HCT116 (cell line): ENCODE measurements at regions not wholly inside any gene's neighbourhood (a gene's known extent, or its start where the extent isn't known, plus 50 kb on each side); places are given as distances from the start of the nearest gene placed in this dataset.
"Not testable (repeated sequence)": the region's sequence is repeated elsewhere in the genome, so short reads cannot be mapped to it uniquely, and the experiment has no call there.

Source experiments
- ATAC-seq: fragments of 200-7000 bp; cut with Tn5 transposase; 2 replicates; pipeline ENCODE4 v1.9.1; 2020; ENCODE audit warnings: mild to moderate bottlenecking, moderate library complexity
- BruUV-seq: library from RNA; stranded (reverse); fragments of 400-500 nt; replicated peaks from 2 replicates; lab custom pipeline; 2021; lab: Mats Ljungman, UMichigan
- CTCF ChIA-PET: fragments of 300-600 bp; sonication (Branson Sonifier 250); formaldehyde crosslinking; loops from one replicate; lab custom pipeline; 2021; ENCODE audit warnings: antibody characterized with exemption; lab: Charles Lee
- POLR2A ChIA-PET: fragments of 300-600, 350-600 bp; sonication (Branson Sonifier 250); formaldehyde crosslinking; loops from one replicate; lab custom pipeline; 2021; ENCODE audit warnings: antibody characterized with exemption; lab: Charles Lee
- RAD21 ChIA-PET, 2 experiments: fragments of 300-600 bp; sonication (Branson Sonifier 250); formaldehyde crosslinking; loops; one replicate each; lab custom pipeline; 2023; ENCODE audit warnings: low total read pairs in 2 of 2; ENCODE audit not compliant: uncharacterized antibody in 2 of 2, unreplicated experiment in 2 of 2, low non-redundant PET in 1 of 2; lab: Charles Lee
- DNase-seq: peaks from one replicate; pipeline ENCODE4 v3.0.0-alpha.2; 2010; ENCODE audit warnings: low read depth, low spot score
- H2AFZ ChIP-seq: fragments of 200-600 bp; shearing (Covaris generic), sonication (generic); 2 replicates; pipeline ENCODE4 v1.6.1; 2017; ENCODE audit warnings: low read depth, mixed run types, mixed read lengths, antibody characterized with exemption, low read length; ENCODE audit not compliant: poor library complexity, severe bottlenecking
- H3K27ac ChIP-seq: 2 replicates; pipeline ENCODE4 v1.5.1; 2012; ENCODE audit warnings: low read depth, low read length
- H3K27me3 ChIP-seq: fragments of 200-600 bp; sonication (generic); 2 replicates; pipeline ENCODE4 v1.6.1; 2016; ENCODE audit warnings: mixed run types, low read length, mixed read lengths; ENCODE audit not compliant: insufficient read depth
- H3K36me3 ChIP-seq, 2 experiments: fragments of 200-500 bp in 1 of 2; fragments of 200-600 bp in 1 of 2; sonication (Bioruptor generic) in 1 of 2; sonication (generic) in 1 of 2; 2 replicates each; pipeline versions ENCODE4 v1.5.1 to v1.6.1; 2014 to 2016; ENCODE audit warnings: low read length in 2 of 2, inconsistent platforms in 1 of 2, mixed read lengths in 1 of 2, mixed run types in 1 of 2; ENCODE audit not compliant: insufficient read depth in 2 of 2, control insufficient read depth in 1 of 2
- H3K4me1 ChIP-seq, 2 experiments: fragments of 200-600 bp in 1 of 2; sonication (generic) in 1 of 2; 2 replicates each; pipeline versions ENCODE4 v1.5.1 to v1.6.1; 2012 to 2017; ENCODE audit warnings: low read length in 2 of 2, inconsistent platforms in 1 of 2, mild to moderate bottlenecking in 1 of 2, mixed read lengths in 1 of 2, mixed run types in 1 of 2, moderate library complexity in 1 of 2; ENCODE audit not compliant: insufficient read depth in 2 of 2, control insufficient read depth in 1 of 2
- H3K4me2 ChIP-seq: fragments of 200-600 bp; sonication (generic); 2 replicates; pipeline ENCODE4 v1.6.1; 2017; ENCODE audit warnings: mixed run types, low read length, mixed read lengths
- H3K4me3 ChIP-seq, 2 experiments: fragments of 200-600 bp in 1 of 2; sonication (generic) in 1 of 2; replicated peaks in 1 of 2; 2 replicates each; pipeline ENCODE4 v1.5.1; 2011 to 2016; ENCODE audit warnings: low read length in 2 of 2, control low read depth in 1 of 2, low read depth in 1 of 2, mild to moderate bottlenecking in 1 of 2, mixed read lengths in 1 of 2, mixed run types in 1 of 2
- H3K79me2 ChIP-seq: fragments of 200-600 bp; sonication (generic); 2 replicates; pipeline ENCODE4 v1.6.1; 2017; ENCODE audit warnings: mild to moderate bottlenecking, mixed run types, low read length, moderate library complexity, mixed read lengths; ENCODE audit not compliant: insufficient read depth
- H3K9ac ChIP-seq: fragments of 200-600 bp; sonication (generic); 2 replicates; pipeline ENCODE4 v1.6.1; 2016; ENCODE audit warnings: low read length, mixed read lengths
- H3K9me2 ChIP-seq: fragments of 200-600 bp; sonication (generic), shearing (Covaris generic); 2 replicates; pipeline ENCODE4 v1.6.1; 2017; ENCODE audit warnings: mixed run types, mild to moderate bottlenecking, moderate library complexity; ENCODE audit not compliant: insufficient read depth
- H3K9me3 ChIP-seq, 2 experiments: fragments of 200-500 bp in 1 of 2; fragments of 200-600 bp in 1 of 2; sonication (Bioruptor generic) in 1 of 2; sonication (generic) in 1 of 2; 2 replicates each; pipeline ENCODE4 v1.6.1; 2014 to 2017; ENCODE audit warnings: low read length in 2 of 2, mixed read lengths in 2 of 2, inconsistent platforms in 1 of 2, low read depth in 1 of 2, mild to moderate bottlenecking in 1 of 2, mixed run types in 1 of 2, moderate library complexity in 1 of 2; ENCODE audit not compliant: control insufficient read depth in 1 of 2, insufficient read depth in 1 of 2
- H4K20me1 ChIP-seq: fragments of 200-600 bp; sonication (generic), shearing (Covaris generic); 2 replicates; pipeline ENCODE4 v1.6.1; 2017; ENCODE audit warnings: mixed run types, mild to moderate bottlenecking, moderate library complexity; ENCODE audit not compliant: insufficient read depth
- EZH2 ChIP-seq: fragments of 200-600 bp; sonication (generic); IDR thresholded peaks from 2 replicates; pipeline ENCODE4 v1.6.1; 2017; ENCODE audit warnings: antibody characterized with exemption, mixed run types
- EZH2phosphoT487 ChIP-seq: fragments of 200-600 bp; IDR thresholded peaks from 2 replicates; pipeline ENCODE4 v1.6.1; 2018; ENCODE audit warnings: antibody characterized with exemption, borderline replicate concordance
- JUND ChIP-seq: IDR thresholded peaks from 2 replicates; pipeline ENCODE4 v1.6.1; 2012
- POLR2A ChIP-seq: IDR thresholded peaks from 2 replicates; pipeline ENCODE4 v1.7.0; 2011; ENCODE audit warnings: borderline replicate concordance; ENCODE audit not compliant: insufficient read depth, insufficient read length; ENCODE audit errors: extremely low read depth
- POLR2AphosphoS5 ChIP-seq: IDR thresholded peaks from 2 replicates; pipeline ENCODE4 v1.6.1; 2011; ENCODE audit warnings: mild to moderate bottlenecking, low read depth, low read length, moderate library complexity
- RAD21 ChIP-seq: IDR thresholded peaks from 2 replicates; pipeline ENCODE4 v1.6.1; 2012; ENCODE audit warnings: low read depth, mild to moderate bottlenecking
- SRF ChIP-seq: IDR thresholded peaks from 2 replicates; pipeline ENCODE4 v1.6.1; 2012; ENCODE audit warnings: low read depth
- YY1 ChIP-seq: IDR thresholded peaks from 2 replicates; pipeline ENCODE4 v1.6.1; 2011; ENCODE audit warnings: low read length, low read depth, moderate library complexity, mild to moderate bottlenecking; ENCODE audit not compliant: insufficient replicate concordance; ENCODE audit errors: extremely low read depth
- intact Hi-C: fragments of 100-400 bp; cut with micrococcal nuclease; formaldehyde crosslinking; loops from 2 replicates; pipeline ENCODE4 v1.10.0; 2022
- TF ChIP-seq, protein P1 (sequence below): IDR thresholded peaks from 2 replicates; pipeline ENCODE4 v1.6.1; 2012
- TF ChIP-seq, protein P2 (sequence below): IDR thresholded peaks from 2 replicates; pipeline ENCODE4 v1.6.1; 2012
- TF ChIP-seq, protein P3 (sequence below), 3 experiments: fragments of 200-600 bp in 1 of 3; sonication (generic) in 1 of 3; IDR thresholded peaks in 2 of 3; conservative IDR thresholded peaks in 1 of 3; 2 replicates each; pipeline ENCODE4 v1.5.1; 2012 to 2017; ENCODE audit warnings: low read depth in 2 of 3, low read length in 2 of 3, antibody characterized with exemption in 1 of 3, borderline replicate concordance in 1 of 3, control low read depth in 1 of 3, mild to moderate bottlenecking in 1 of 3, mixed read lengths in 1 of 3, mixed run types in 1 of 3, moderate library complexity in 1 of 3; ENCODE audit not compliant: insufficient read depth in 1 of 3
- TF ChIP-seq, protein P4 (sequence below): IDR thresholded peaks from 2 replicates; pipeline ENCODE4 v1.6.1; 2012; ENCODE audit warnings: low read depth
- TF ChIP-seq, protein P5 (sequence below): IDR thresholded peaks from 2 replicates; pipeline ENCODE4 v1.6.1; 2011; ENCODE audit warnings: mild to moderate bottlenecking, low read length, moderate library complexity; ENCODE audit not compliant: insufficient replicate concordance; ENCODE audit errors: extremely low read depth

DNA sequence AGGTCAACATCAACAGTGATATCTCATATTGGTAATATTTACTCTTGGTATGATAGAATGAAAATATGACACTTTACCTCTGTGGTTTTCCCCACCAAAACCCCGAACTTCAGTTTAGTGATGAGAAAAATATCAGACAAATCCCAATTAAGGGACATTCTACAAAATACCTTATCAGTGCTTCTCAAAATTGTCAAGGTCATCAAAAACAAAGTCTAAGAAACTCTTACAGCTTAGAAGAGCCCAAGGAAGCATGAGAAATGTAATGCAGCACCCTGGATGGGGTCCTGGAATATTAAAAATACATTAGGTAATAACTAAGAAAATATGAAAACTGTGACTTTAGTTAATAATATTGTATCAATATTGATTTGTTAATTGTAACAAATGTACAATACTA lies 148.3 kb upstream of the TFAP2D start:
- Histone ChIP-seq H3K9ac (no peak overlapping the region), H4K20me1 (no peaks in the 10 kb centered on the region; the same call in 1 of the 2 replicates), H3K79me2 (no peaks in the 10 kb centered on the region), H3K4me1 (no peaks in the 10 kb centered on the region), H3K36me3 (no peaks in the 10 kb centered on the region), H2AFZ (no peak overlapping the region), H3K27ac (no peak overlapping the region), H3K4me3 (no peak overlapping the region), H3K4me2 (no peak overlapping the region), H3K9me2 (no peaks in the 10 kb centered on the region), H3K27me3 (no peaks in the 10 kb centered on the region), H3K9me3 (peaks cover 4 to 9% of the 10 kb centered on the region in 2 experiments; a peak in 2 of 4 replicates)
- ATAC-seq (no peak), DNase-seq (no peak)
- BruUV-seq: no TSS peak
- ChIA-PET RAD21 (no interaction called here), CTCF (no interaction called here), POLR2A (no interaction called here)
- TF ChIP-seq EZH2phosphoT487: no peak
- TF ChIP-seq, protein P1, sequence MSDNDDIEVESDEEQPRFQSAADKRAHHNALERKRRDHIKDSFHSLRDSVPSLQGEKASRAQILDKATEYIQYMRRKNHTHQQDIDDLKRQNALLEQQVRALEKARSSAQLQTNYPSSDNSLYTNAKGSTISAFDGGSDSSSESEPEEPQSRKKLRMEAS: no peak
- no peak for TF ChIP-seq POLR2AphosphoS5
- TF ChIP-seq, protein P2, sequence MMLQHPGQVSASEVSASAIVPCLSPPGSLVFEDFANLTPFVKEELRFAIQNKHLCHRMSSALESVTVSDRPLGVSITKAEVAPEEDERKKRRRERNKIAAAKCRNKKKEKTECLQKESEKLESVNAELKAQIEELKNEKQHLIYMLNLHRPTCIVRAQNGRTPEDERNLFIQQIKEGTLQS: no peak
- TF ChIP-seq JUND: no peak
- TF ChIP-seq POLR2A: no peak
- TF ChIP-seq, protein P3, sequence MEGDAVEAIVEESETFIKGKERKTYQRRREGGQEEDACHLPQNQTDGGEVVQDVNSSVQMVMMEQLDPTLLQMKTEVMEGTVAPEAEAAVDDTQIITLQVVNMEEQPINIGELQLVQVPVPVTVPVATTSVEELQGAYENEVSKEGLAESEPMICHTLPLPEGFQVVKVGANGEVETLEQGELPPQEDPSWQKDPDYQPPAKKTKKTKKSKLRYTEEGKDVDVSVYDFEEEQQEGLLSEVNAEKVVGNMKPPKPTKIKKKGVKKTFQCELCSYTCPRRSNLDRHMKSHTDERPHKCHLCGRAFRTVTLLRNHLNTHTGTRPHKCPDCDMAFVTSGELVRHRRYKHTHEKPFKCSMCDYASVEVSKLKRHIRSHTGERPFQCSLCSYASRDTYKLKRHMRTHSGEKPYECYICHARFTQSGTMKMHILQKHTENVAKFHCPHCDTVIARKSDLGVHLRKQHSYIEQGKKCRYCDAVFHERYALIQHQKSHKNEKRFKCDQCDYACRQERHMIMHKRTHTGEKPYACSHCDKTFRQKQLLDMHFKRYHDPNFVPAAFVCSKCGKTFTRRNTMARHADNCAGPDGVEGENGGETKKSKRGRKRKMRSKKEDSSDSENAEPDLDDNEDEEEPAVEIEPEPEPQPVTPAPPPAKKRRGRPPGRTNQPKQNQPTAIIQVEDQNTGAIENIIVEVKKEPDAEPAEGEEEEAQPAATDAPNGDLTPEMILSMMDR (IDR thresholded peaks at IDR 0.05 in 2 of 3, conservative IDR thresholded peaks at IDR 0.05 in 1 of 3; ENCODE audit: borderline replicate concordance in 1 of 3, insufficient read depth in 1 of 3, low read depth in 2 of 3, low read length in 2 of 3): no peak
- TF ChIP-seq RAD21: no peak
- no peak for TF ChIP-seq EZH2
- TF ChIP-seq, protein P4, sequence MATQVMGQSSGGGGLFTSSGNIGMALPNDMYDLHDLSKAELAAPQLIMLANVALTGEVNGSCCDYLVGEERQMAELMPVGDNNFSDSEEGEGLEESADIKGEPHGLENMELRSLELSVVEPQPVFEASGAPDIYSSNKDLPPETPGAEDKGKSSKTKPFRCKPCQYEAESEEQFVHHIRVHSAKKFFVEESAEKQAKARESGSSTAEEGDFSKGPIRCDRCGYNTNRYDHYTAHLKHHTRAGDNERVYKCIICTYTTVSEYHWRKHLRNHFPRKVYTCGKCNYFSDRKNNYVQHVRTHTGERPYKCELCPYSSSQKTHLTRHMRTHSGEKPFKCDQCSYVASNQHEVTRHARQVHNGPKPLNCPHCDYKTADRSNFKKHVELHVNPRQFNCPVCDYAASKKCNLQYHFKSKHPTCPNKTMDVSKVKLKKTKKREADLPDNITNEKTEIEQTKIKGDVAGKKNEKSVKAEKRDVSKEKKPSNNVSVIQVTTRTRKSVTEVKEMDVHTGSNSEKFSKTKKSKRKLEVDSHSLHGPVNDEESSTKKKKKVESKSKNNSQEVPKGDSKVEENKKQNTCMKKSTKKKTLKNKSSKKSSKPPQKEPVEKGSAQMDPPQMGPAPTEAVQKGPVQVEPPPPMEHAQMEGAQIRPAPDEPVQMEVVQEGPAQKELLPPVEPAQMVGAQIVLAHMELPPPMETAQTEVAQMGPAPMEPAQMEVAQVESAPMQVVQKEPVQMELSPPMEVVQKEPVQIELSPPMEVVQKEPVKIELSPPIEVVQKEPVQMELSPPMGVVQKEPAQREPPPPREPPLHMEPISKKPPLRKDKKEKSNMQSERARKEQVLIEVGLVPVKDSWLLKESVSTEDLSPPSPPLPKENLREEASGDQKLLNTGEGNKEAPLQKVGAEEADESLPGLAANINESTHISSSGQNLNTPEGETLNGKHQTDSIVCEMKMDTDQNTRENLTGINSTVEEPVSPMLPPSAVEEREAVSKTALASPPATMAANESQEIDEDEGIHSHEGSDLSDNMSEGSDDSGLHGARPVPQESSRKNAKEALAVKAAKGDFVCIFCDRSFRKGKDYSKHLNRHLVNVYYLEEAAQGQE: no peak
- TF ChIP-seq YY1: no peak
- TF ChIP-seq, protein P5, sequence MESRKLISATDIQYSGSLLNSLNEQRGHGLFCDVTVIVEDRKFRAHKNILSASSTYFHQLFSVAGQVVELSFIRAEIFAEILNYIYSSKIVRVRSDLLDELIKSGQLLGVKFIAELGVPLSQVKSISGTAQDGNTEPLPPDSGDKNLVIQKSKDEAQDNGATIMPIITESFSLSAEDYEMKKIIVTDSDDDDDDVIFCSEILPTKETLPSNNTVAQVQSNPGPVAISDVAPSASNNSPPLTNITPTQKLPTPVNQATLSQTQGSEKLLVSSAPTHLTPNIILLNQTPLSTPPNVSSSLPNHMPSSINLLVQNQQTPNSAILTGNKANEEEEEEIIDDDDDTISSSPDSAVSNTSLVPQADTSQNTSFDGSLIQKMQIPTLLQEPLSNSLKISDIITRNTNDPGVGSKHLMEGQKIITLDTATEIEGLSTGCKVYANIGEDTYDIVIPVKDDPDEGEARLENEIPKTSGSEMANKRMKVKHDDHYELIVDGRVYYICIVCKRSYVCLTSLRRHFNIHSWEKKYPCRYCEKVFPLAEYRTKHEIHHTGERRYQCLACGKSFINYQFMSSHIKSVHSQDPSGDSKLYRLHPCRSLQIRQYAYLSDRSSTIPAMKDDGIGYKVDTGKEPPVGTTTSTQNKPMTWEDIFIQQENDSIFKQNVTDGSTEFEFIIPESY: no peak
- no peak for TF ChIP-seq SRF
- intact Hi-C loops: no loop called here

DNA sequence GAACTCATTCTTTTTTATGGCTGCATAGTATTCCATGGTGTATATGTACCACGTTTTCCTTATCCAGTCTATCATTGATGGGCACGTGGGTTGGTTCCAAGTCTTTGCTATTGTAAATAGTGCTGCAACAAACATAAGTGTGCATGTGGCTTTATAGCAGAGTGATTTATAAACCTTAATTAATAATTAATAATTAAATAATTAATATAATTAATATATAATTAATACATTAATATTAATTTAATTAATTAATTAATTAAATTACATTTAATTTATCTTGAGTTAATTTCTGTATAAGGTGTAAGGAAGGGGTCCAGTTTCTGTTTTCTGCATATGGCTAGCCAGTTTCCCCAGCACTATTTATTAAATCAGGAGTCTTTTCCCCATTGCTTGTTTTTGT lies 142.1 kb upstream of the TFAP2D start:
- H3K27me3 ChIP-seq, H3K9me2 ChIP-seq, H3K36me3 ChIP-seq, ATAC-seq, RAD21 ChIA-PET, H3K9ac ChIP-seq, H4K20me1 ChIP-seq, POLR2A ChIA-PET, H2AFZ ChIP-seq, H3K79me2 ChIP-seq, BruUV-seq, H3K4me2 ChIP-seq, intact Hi-C loops, H3K4me1 ChIP-seq, DNase-seq, CTCF ChIA-PET, H3K27ac ChIP-seq, H3K4me3 ChIP-seq: not testable (repeated sequence)
- peaks cover 12 to 15% of the 10 kb centered on the region in 2 experiments; a peak in 2 of 4 replicates for H3K9me3 ChIP-seq
